CD14-positive monocyte (primary cell): ENCODE measurements at regions not wholly inside any gene's neighbourhood (a gene's known extent, or its start where the extent isn't known, plus 50 kb on each side); places are given as distances from the start of the nearest gene placed in this dataset.

ENCODE experiments used
- DNase-seq, 3 donors: peaks; one replicate each; pipeline ENCODE4 v3.0.0-alpha.2; 2011 to 2022
- H2AFZ ChIP-seq: 2 replicates; pipeline ENCODE4 v1.6.0; 2012; ENCODE audit warnings: mild to moderate bottlenecking, low read depth, low read length, inconsistent platforms; ENCODE audit not compliant: insufficient read depth, poor library complexity, severe bottlenecking
- H3K27ac ChIP-seq, 2 donors: 1 replicate in 1 of 2; 2 replicates in 1 of 2; pipeline ENCODE4 v1.5.1; 2012 to 2013; ENCODE audit warnings: low read length in 2 of 2, control low read depth in 1 of 2, inconsistent platforms in 1 of 2, low read depth in 1 of 2, mild to moderate bottlenecking in 1 of 2
- H3K27me3 ChIP-seq, 2 donors: one replicate each; pipeline versions ENCODE4 v1.6.0 to v1.6.1; 2011 to 2013; ENCODE audit warnings: low read length in 2 of 2; ENCODE audit not compliant: control insufficient read depth in 2 of 2, insufficient read depth in 2 of 2
- H3K36me3 ChIP-seq, 2 donors: replicated peaks in 1 of 2; 1 replicate in 1 of 2; 2 replicates in 1 of 2; pipeline versions ENCODE4 v1.5.1 to v1.6.1; 2012 to 2013; ENCODE audit warnings: low read length in 2 of 2, control low read depth in 1 of 2, inconsistent platforms in 1 of 2, mild to moderate bottlenecking in 1 of 2; ENCODE audit not compliant: insufficient read depth in 2 of 2, control insufficient read depth in 1 of 2
- H3K4me1 ChIP-seq, 2 donors: 1 replicate in 1 of 2; 2 replicates in 1 of 2; pipeline versions ENCODE4 v1.5.1 to v1.6.1; 2012 to 2013; ENCODE audit warnings: low read length in 2 of 2, control low read depth in 1 of 2, inconsistent platforms in 1 of 2, mild to moderate bottlenecking in 1 of 2, moderate library complexity in 1 of 2; ENCODE audit not compliant: insufficient read depth in 2 of 2, control insufficient read depth in 1 of 2
- H3K4me2 ChIP-seq: replicated peaks from 2 replicates; pipeline ENCODE3; 2012; ENCODE audit warnings: low read length, moderate library complexity, mild to moderate bottlenecking; ENCODE audit not compliant: poor library complexity, severe bottlenecking; ENCODE audit errors: extremely low read depth
- H3K4me3 ChIP-seq, 3 experiments: fragments of 200-600 bp in 1 of 3; sonication (generic) in 1 of 3; replicated peaks in 1 of 3; 1 replicate in 2 of 3; 2 replicates in 1 of 3; pipeline ENCODE4 v1.5.1; 2011 to 2013; ENCODE audit warnings: low read length in 3 of 3, mild to moderate bottlenecking in 3 of 3, control low read depth in 2 of 3, low read depth in 2 of 3, inconsistent platforms in 1 of 3, moderate library complexity in 1 of 3
- H3K79me2 ChIP-seq: 2 replicates; pipeline ENCODE4 v1.6.0; 2012; ENCODE audit warnings: mild to moderate bottlenecking, control low read depth, inconsistent platforms, low read length, moderate library complexity; ENCODE audit not compliant: insufficient read depth
- H3K9ac ChIP-seq: 2 replicates; pipeline ENCODE4 v1.6.0; 2017; ENCODE audit warnings: low read length, mild to moderate bottlenecking; ENCODE audit not compliant: insufficient read depth, poor library complexity, severe bottlenecking
- H3K9me3 ChIP-seq, 2 donors: replicated peaks in 1 of 2; 1 replicate in 1 of 2; 2 replicates in 1 of 2; pipeline versions ENCODE4 v1.5.1 to v1.6.1; 2012 to 2013; ENCODE audit warnings: low read length in 2 of 2, control low read depth in 1 of 2; ENCODE audit not compliant: control insufficient read depth in 1 of 2, insufficient read depth in 1 of 2
- H4K20me1 ChIP-seq: 2 replicates; pipeline ENCODE4 v1.6.0; 2012; ENCODE audit warnings: mild to moderate bottlenecking, low read length, control low read depth, moderate library complexity; ENCODE audit not compliant: insufficient read depth
- H3K27ac Mint-ChIP-seq, 7 donors: one replicate each; pipeline ENCODE4 v1.8.0; 2020; ENCODE audit warnings: mild to moderate bottlenecking in 7 of 7, mixed read lengths in 7 of 7, moderate library complexity in 6 of 7, inconsistent platforms in 2 of 7
- H3K27me3 Mint-ChIP-seq, 3 donors: one replicate each; pipeline ENCODE4 v1.8.0; 2021 to 2022; ENCODE audit warnings: low read depth in 3 of 3, mild to moderate bottlenecking in 3 of 3, mixed read lengths in 3 of 3, moderate library complexity in 3 of 3, inconsistent platforms in 1 of 3
- H3K36me3 Mint-ChIP-seq, 2 donors: one replicate each; pipeline ENCODE4 v1.8.0; 2020; ENCODE audit warnings: mixed read lengths in 2 of 2, inconsistent platforms in 1 of 2, mild to moderate bottlenecking in 1 of 2
- H3K4me1 Mint-ChIP-seq: one replicate; pipeline ENCODE4 v1.8.0; 2020; ENCODE audit warnings: mild to moderate bottlenecking, mixed read lengths
- H3K4me3 Mint-ChIP-seq, 2 donors: one replicate each; pipeline ENCODE4 v1.8.0; 2020; ENCODE audit warnings: mild to moderate bottlenecking in 2 of 2, mixed read lengths in 2 of 2, moderate library complexity in 1 of 2
- H3K9me3 Mint-ChIP-seq, 7 donors: one replicate each; pipeline ENCODE4 v1.8.0; 2020 to 2022; ENCODE audit warnings: mixed read lengths in 7 of 7, mild to moderate bottlenecking in 6 of 7, moderate library complexity in 6 of 7, inconsistent platforms in 2 of 7
- WGBS: methylation state at CpG from one replicate; pipeline ENCODE4 v1.1.5; 2013; ENCODE audit warnings: missing lambda C conversion rate; ENCODE audit not compliant: insufficient coverage; 5-methylcytosine and 5-hydroxymethylcytosine counted together
- intact Hi-C, 2 donors: fragments of 100-400 bp; cut with micrococcal nuclease; formaldehyde crosslinking; loops; one replicate each; pipeline versions ENCODE4 v1.15.0 to v1.15.1; 2023
- TF ChIP-seq, protein P1 (sequence below): fragments of 200-600 bp; IDR thresholded peaks from one replicate; pipeline ENCODE4 v1.8.0; 2022; ENCODE audit warnings: antibody characterized with exemption, mild to moderate bottlenecking

GRCh38 chr7:152523916-152524315 lies 88.1 kb upstream of the KMT2C start:
- Histone ChIP-seq H2AFZ (no peak overlapping the region), H3K4me2 (no peak overlapping the region), H3K27me3 (no peaks in the 10 kb centered on the region), H3K36me3 (no peaks in the 10 kb centered on the region), H3K9me3 (peaks cover 0 to 7% of the 10 kb centered on the region in 2 donors), H3K79me2 (no peaks in the 10 kb centered on the region), H4K20me1 (no peaks in the 10 kb centered on the region), H3K9ac (no peak overlapping the region), H3K27ac (no peak overlapping the region), H3K4me3 (no peak overlapping the region), H3K4me1 (no peaks in the 10 kb centered on the region)
- no peak for DNase-seq
- peaks cover 1 to 5% (median 3%) of the 10 kb centered on the region in 3 donors for H3K27me3 Mint-ChIP-seq
- no peaks in the 10 kb centered on the region for H3K36me3 Mint-ChIP-seq
- H3K9me3 Mint-ChIP-seq = peaks cover 0 to 10% (median 5%) of the 10 kb centered on the region in 7 donors
- TF ChIP-seq, protein P1, sequence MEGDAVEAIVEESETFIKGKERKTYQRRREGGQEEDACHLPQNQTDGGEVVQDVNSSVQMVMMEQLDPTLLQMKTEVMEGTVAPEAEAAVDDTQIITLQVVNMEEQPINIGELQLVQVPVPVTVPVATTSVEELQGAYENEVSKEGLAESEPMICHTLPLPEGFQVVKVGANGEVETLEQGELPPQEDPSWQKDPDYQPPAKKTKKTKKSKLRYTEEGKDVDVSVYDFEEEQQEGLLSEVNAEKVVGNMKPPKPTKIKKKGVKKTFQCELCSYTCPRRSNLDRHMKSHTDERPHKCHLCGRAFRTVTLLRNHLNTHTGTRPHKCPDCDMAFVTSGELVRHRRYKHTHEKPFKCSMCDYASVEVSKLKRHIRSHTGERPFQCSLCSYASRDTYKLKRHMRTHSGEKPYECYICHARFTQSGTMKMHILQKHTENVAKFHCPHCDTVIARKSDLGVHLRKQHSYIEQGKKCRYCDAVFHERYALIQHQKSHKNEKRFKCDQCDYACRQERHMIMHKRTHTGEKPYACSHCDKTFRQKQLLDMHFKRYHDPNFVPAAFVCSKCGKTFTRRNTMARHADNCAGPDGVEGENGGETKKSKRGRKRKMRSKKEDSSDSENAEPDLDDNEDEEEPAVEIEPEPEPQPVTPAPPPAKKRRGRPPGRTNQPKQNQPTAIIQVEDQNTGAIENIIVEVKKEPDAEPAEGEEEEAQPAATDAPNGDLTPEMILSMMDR = no peak
- H3K4me1 Mint-ChIP-seq = peaks cover 8% of the 10 kb centered on the region
- WGBS = 97% methylated on average over 14 of the region's 14 CpGs
- H3K4me3 Mint-ChIP-seq = no peak overlapping the region
- no peak overlapping the region for H3K27ac Mint-ChIP-seq
- intact Hi-C loops = no loop called here

GRCh38 chr7:152522571-152523067 lies 86.8 kb upstream of the KMT2C start:
- Histone ChIP-seq H3K9me3 (peaks cover 0 to 7% of the 10 kb centered on the region in 2 donors), H3K4me2 (peak overlapping the region; percentile 9), H2AFZ (no peak overlapping the region), H4K20me1 (no peaks in the 10 kb centered on the region), H3K27ac (no peak overlapping the region), H3K79me2 (no peaks in the 10 kb centered on the region), H3K36me3 (no peaks in the 10 kb centered on the region), H3K27me3 (no peaks in the 10 kb centered on the region), H3K4me1 (no peaks in the 10 kb centered on the region), H3K9ac (no peak overlapping the region), H3K4me3 (no peak overlapping the region)
- Mint-ChIP-seq H3K9me3 (peaks cover 0 to 10% (median 5%) of the 10 kb centered on the region in 7 donors), H3K36me3 (no peaks in the 10 kb centered on the region), H3K4me3 (peak overlapping the region; percentile 23 to 48), H3K27ac (peak overlapping the region in 1 of 7 donors; percentile 45), H3K27me3 (peaks cover 1 to 5% (median 3%) of the 10 kb centered on the region in 3 donors), H3K4me1 (peaks cover 8% of the 10 kb centered on the region)
- WGBS = 25% methylated on average over 7 of the region's 10 CpGs
- TF ChIP-seq, protein P1 = no peak
- DNase-seq = no peak
- intact Hi-C loops = no loop called here
